Fibroblast of pulmonary artery (primary cell): ENCODE measurements at regions not wholly inside any gene's neighbourhood (a gene's known extent, or its start where the extent isn't known, plus 50 kb on each side); places are given as distances from the start of the nearest gene placed in this dataset.

Experiments used
- DNase-seq: peaks from one replicate; pipeline ENCODE4 v3.0.0-alpha.2; 2010; ENCODE audit warnings: low read depth
- H3K4me3 ChIP-seq: replicated peaks from 2 replicates; pipeline ENCODE4 v1.5.1; 2011; ENCODE audit warnings: low read depth, mild to moderate bottlenecking, control low read depth, low read length, moderate library complexity
- TF ChIP-seq, protein P1 (sequence below): IDR thresholded peaks from 2 replicates; pipeline ENCODE4 v1.5.1; 2011; ENCODE audit warnings: mild to moderate bottlenecking, control low read depth, low read length, inconsistent platforms; ENCODE audit errors: missing control alignments

DNA sequence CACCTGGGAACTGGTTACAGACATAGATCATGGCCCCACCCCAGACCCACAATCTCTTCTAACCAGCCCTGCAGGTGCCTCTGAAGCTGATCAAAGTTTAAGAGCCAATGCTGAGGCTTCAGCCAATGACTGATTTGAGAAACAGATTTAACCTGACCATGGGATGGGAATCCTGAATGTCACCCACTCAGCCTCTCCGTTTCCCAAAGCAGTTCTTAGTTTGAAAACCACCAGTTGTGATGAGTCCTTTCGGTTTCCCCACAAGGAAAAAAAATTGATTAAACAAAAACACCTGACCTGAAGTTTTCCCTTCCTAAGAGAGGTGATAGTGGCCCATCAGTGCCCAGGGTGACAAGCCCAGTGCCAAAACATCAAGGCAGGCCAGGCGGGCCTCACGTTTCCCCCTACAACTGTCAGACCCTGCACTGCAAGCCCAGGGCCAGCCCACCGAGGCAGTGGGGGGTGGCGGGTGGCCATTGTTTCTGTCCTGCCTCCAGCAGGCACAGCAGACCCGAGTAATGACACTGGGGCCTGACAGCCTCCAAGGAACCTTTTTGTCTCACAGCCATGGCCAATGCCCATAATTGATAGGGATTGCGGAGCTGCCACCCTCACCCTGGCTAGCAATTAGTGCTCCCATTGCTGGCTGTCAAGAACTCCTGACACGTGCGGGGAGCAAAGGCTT lies 75.4 kb upstream of the ZMIZ1 start:
- H3K4me3 ChIP-seq: no peak overlapping the region
- TF ChIP-seq, protein P1, sequence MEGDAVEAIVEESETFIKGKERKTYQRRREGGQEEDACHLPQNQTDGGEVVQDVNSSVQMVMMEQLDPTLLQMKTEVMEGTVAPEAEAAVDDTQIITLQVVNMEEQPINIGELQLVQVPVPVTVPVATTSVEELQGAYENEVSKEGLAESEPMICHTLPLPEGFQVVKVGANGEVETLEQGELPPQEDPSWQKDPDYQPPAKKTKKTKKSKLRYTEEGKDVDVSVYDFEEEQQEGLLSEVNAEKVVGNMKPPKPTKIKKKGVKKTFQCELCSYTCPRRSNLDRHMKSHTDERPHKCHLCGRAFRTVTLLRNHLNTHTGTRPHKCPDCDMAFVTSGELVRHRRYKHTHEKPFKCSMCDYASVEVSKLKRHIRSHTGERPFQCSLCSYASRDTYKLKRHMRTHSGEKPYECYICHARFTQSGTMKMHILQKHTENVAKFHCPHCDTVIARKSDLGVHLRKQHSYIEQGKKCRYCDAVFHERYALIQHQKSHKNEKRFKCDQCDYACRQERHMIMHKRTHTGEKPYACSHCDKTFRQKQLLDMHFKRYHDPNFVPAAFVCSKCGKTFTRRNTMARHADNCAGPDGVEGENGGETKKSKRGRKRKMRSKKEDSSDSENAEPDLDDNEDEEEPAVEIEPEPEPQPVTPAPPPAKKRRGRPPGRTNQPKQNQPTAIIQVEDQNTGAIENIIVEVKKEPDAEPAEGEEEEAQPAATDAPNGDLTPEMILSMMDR: no peak
- no peak for DNase-seq

DNA sequence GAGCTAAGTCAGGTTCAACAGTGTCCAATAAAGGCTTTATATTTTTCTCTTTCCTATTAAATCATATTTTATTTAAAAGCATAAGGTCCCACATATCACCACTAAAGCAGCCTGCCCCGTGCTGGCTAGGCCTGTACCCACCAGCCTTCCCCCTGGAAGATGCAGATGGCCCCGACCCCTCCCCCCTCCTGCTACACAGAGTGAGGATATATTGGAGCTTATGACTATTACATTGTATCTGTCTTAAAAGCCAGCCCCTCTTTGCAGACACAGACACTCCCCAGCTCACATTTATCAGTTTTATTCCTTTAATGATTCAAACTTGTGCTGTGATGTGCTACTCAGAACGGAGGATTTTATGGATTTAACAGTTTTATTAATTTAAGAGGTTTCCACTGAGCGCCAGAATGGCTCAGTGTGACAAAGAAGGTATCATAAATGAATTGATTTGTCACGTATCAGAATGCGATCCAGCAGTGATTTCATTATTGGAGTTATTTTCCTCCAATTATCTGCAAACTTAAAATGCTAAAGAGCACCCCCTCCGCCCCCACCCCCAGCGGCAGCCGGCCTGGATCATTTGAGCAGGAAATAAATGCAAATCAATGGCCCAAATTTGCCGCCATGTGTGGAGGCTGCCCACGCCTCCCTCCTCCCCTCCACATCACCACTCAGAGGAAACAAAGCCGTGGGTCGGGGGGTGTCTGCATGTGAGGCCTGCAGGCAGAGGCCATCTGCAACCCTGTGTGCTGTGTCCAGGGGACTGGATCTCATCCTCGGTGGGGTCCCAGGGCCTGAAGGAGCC lies 72.6 kb upstream of the ZMIZ1 start:
- H3K4me3 ChIP-seq: no peak overlapping the region
- DNase-seq: no peak
- TF ChIP-seq, protein P1: no peak

DNA sequence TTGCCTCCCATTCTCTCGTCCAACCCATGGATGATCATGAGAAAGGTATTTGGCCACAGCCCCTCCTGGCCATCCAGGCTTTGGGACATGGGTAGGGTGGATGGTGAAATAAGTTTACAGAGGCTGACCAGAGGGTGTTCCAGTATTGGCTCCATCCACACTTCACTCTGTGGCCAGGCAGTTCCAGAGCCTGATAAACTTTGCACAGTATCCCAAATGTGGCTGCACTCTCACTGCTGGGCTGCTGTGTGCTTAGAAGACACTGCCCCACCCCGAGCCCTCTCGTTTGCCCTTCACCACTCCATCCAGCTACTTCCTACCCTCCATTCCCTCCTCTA lies 72.0 kb upstream of the ZMIZ1 start:
- no peak overlapping the region for H3K4me3 ChIP-seq
- no peak for DNase-seq
- TF ChIP-seq, protein P1: no peak

DNA sequence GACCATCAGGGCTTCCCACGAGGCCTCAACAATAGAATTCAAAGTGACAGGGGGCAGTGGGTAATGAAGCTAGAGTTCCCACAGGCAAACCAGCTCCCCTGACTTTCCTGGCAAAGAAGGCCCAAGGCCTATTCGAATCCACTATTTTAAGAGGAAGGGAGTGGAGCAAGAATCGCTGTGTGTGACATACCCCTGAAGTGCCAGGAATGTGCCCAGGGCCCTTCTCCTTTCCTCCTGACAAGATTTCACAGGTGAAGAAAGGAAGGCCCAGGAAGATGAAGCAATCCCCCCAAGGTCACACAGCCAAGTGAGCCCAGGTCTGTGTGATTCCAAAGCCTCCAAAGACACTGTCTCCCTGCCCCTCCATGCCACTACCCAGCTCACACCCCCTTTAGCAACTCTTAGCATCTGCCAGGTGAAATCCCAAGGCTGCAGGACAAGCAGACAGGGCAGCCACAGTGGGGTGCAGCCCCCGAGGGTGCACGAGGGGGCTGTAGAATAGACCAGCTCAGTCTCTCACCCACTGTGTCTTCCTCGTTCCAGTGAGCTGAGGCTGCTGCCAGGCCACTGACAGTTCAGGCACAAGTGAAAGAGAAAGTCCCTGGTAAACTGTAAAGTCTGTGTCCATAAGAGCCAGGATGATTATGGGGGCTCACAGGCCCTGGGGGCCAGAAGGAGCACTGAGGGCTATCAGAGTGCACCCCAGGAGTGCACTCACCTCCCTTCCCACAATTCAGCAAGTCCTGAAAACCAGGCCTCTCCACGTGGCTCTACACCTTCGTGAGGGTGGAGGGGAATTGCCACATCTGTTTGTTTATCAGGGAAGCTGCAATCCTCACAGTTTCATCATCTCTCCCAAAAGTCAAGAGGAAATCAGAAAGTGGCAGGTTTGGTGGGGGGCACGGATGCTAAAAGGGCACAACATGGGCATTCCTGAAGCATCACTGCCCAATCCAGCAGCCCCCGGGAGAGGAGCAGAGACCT lies 70.8 kb upstream of the ZMIZ1 start:
- no peak overlapping the region for H3K4me3 ChIP-seq
- TF ChIP-seq, protein P1: no peak

DNA sequence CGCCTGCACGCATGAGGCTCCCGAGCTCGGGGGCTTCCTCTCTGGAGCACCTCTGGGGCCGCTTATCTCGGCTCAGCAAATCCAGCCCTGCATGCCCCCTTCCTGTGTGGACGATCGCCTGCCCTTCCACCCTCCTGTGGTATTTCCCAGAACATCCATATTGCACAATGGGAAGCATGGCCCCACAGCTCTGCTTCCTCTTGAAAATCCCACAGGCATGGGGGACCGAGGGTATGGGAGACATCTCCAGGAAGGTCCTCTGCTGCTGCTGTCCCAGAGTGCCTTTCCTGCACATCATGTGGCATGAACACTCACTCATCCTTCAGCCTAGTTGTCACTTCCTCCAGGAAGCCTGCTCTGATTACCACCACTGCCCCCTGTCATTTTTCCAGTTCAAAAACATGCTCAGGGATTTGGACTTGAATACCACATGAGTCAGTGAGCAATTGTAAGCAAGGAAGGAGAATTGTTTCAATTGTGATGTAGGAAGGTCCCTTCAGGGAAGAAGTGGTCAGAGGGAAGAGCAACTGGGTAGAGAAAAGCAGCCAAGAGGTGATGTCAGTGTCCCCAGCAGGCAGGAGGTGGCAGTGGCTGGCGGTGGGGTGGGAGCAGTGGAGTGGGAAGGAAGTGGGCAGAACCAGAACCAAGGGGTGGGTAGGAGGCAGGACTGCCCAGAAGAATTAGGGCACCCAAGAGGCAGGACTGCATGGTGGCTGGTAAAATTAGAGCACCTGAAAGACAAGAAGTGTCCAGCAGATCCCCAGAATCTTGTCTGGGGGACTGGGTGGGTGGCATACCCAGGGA lies 67.5 kb upstream of the ZMIZ1 start:
- H3K4me3 ChIP-seq: no peak overlapping the region
- DNase-seq: peak; percentile 53
- TF ChIP-seq, protein P1: peak; percentile 5

More for the DNA sequence above, 70.8 kb upstream of the ZMIZ1 start:
- DNase-seq: no peak

DNA sequence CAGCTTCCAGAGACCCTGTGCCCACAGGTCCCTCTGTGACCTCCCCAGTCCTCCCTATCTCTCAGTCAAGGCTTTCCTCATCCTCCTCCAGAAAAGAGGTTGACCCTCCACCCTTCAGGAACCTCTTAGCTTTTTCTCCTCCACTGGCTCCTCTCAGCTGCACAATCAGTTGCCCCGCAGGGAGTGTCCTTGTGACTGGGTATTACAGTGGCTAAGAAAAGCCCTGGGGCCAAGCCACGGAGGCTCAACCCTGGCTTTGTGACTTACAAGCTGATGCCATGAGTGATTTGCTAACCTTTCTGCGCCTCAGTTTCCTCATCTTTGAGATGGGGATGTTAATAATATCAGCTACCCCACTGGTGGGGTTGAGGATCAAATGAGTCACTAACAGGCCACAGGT lies 66.4 kb upstream of the ZMIZ1 start:
- TF ChIP-seq, protein P1: no peak
- no peak overlapping the region for H3K4me3 ChIP-seq
- DNase-seq: no peak
